Naive B cell (primary cell): ENCODE measurements at regions not wholly inside any gene's neighbourhood (a gene's known extent, or its start where the extent isn't known, plus 50 kb on each side); places are given as distances from the start of the nearest gene placed in this dataset.
A peak's percentile ranks its signal among the peaks of the same experiment; 100 is the strongest.

Experiments used
- ATAC-seq, 2 donors: fragments of 150-1000 bp; cut with Tn5 transposase; 2 replicates each; pipeline ENCODE4 v1.10.0; 2021; ENCODE audit warnings: low read depth in 2 of 2, mild to moderate bottlenecking in 2 of 2, moderate library complexity in 2 of 2
- DNase-seq: peaks from one replicate; pipeline ENCODE4 v3.0.0; 2022
- H3K27ac Mint-ChIP-seq, 6 donors: one replicate each; pipeline ENCODE4 v1.8.0; 2020 to 2022; ENCODE audit warnings: mild to moderate bottlenecking in 6 of 6, mixed read lengths in 6 of 6, moderate library complexity in 5 of 6, inconsistent platforms in 2 of 6
- H3K27me3 Mint-ChIP-seq, 3 donors: one replicate each; pipeline ENCODE4 v1.8.0; 2021 to 2022; ENCODE audit warnings: mixed read lengths in 3 of 3, mild to moderate bottlenecking in 1 of 3
- H3K36me3 Mint-ChIP-seq, 2 donors: one replicate each; pipeline ENCODE4 v1.8.0; 2020 to 2022; ENCODE audit warnings: mixed read lengths in 2 of 2, inconsistent platforms in 1 of 2, mild to moderate bottlenecking in 1 of 2
- H3K4me1 Mint-ChIP-seq, 3 donors: one replicate each; pipeline ENCODE4 v1.8.0; 2020 to 2022; ENCODE audit warnings: mixed read lengths in 3 of 3, inconsistent platforms in 1 of 3, mild to moderate bottlenecking in 1 of 3, moderate library complexity in 1 of 3
- H3K4me3 Mint-ChIP-seq, 8 donors: one replicate each; pipeline ENCODE4 v1.8.0; 2020 to 2022; ENCODE audit warnings: mild to moderate bottlenecking in 8 of 8, mixed read lengths in 8 of 8, moderate library complexity in 8 of 8, inconsistent platforms in 2 of 8
- H3K9me3 Mint-ChIP-seq, 7 donors: one replicate each; pipeline ENCODE4 v1.8.0; 2020 to 2022; ENCODE audit warnings: mixed read lengths in 7 of 7, mild to moderate bottlenecking in 5 of 7, inconsistent platforms in 2 of 7, moderate library complexity in 1 of 7

GRCh38 chr9:126156898-126157297 is 169.7 kb upstream of the MVB12B start:
- Mint-ChIP-seq H3K4me3 (no peak overlapping the region), H3K36me3 (no peaks in the 10 kb centered on the region), H3K27me3 (peaks cover 14 to 30% (median 16%) of the 10 kb centered on the region in 3 donors), H3K4me1 (no peaks in the 10 kb centered on the region), H3K27ac (peak overlapping the region in 1 of 6 donors; percentile 11), H3K9me3 (peaks cover 0 to 5% (median 0%) of the 10 kb centered on the region in 7 donors)
- DNase-seq (no peak), ATAC-seq (no peak)

GRCh38 chr9:126157423-126157822 is 169.2 kb upstream of the MVB12B start:
- Mint-ChIP-seq H3K4me3 (no peak overlapping the region), H3K4me1 (no peaks in the 10 kb centered on the region), H3K27me3 (peaks cover 14 to 30% (median 16%) of the 10 kb centered on the region in 3 donors), H3K9me3 (peaks cover 0 to 5% (median 0%) of the 10 kb centered on the region in 7 donors), H3K36me3 (no peaks in the 10 kb centered on the region), H3K27ac (no peak overlapping the region)
- no peak for ATAC-seq
- no peak for DNase-seq

- no peak for ATAC-seq
- Mint-ChIP-seq H3K9me3 (peaks cover 0 to 5% (median 0%) of the 10 kb centered on the region in 7 donors), H3K27ac (no peak overlapping the region), H3K36me3 (no peaks in the 10 kb centered on the region), H3K4me3 (peak overlapping the region in 1 of 8 donors; percentile 19), H3K4me1 (no peaks in the 10 kb centered on the region), H3K27me3 (peaks cover 10 to 29% (median 15%) of the 10 kb centered on the region in 3 donors)
- no peak for DNase-seq
Measured at GRCh38 chr9:126157826-126158587, 168.6 kb upstream of the MVB12B start.

- Mint-ChIP-seq H3K27ac (no peak overlapping the region), H3K4me1 (peaks cover 0 to 2% (median 0%) of the 10 kb centered on the region in 3 donors), H3K4me3 (no peak overlapping the region), H3K36me3 (no peaks in the 10 kb centered on the region), H3K9me3 (no peaks in the 10 kb centered on the region), H3K27me3 (peaks cover 4 to 21% (median 9%) of the 10 kb centered on the region in 3 donors)
- ATAC-seq (no peak), DNase-seq (no peak)
Measured at GRCh38 chr9:126158588-126159429, 167.8 kb upstream of the MVB12B start.

GRCh38 chr9:126159430-126160060 is 167.1 kb upstream of the MVB12B start:
- Mint-ChIP-seq H3K27ac (no peak overlapping the region), H3K4me1 (peaks cover 0 to 4% (median 0%) of the 10 kb centered on the region in 3 donors)
- ATAC-seq, result no peak

GRCh38 chr9:126160067-126160853 is 166.4 kb upstream of the MVB12B start:
- H3K9me3 Mint-ChIP-seq, result no peaks in the 10 kb centered on the region
- peaks cover 4 to 25% (median 12%) of the 10 kb centered on the region in 3 donors for H3K27me3 Mint-ChIP-seq
- peaks cover 0 to 4% (median 3%) of the 10 kb centered on the region in 3 donors for H3K4me1 Mint-ChIP-seq
- H3K27ac Mint-ChIP-seq, result peak overlapping the region in 1 of 6 donors; percentile 53
- DNase-seq (no peak), ATAC-seq (no peak)
- H3K36me3 Mint-ChIP-seq, result no peaks in the 10 kb centered on the region
- peak overlapping the region in 1 of 8 donors; percentile 6 for H3K4me3 Mint-ChIP-seq

More at GRCh38 chr9:126159430-126160060, 167.1 kb upstream of the MVB12B start:
- Mint-ChIP-seq H3K27me3 (peaks cover 4 to 20% (median 9%) of the 10 kb centered on the region in 3 donors), H3K36me3 (no peaks in the 10 kb centered on the region), H3K4me3 (no peak overlapping the region), H3K9me3 (no peaks in the 10 kb centered on the region)
- no peak for DNase-seq

- Mint-ChIP-seq H3K36me3 (no peaks in the 10 kb centered on the region), H3K27me3 (peaks cover 4 to 30% (median 15%) of the 10 kb centered on the region in 3 donors), H3K9me3 (no peaks in the 10 kb centered on the region), H3K4me1 (peaks cover 0 to 4% (median 4%) of the 10 kb centered on the region in 3 donors), H3K4me3 (peak overlapping the region in 1 of 8 donors; percentile 6), H3K27ac (peak overlapping the region in 2 of 6 donors; percentile 38 to 56)
- ATAC-seq (no peak), DNase-seq (no peak)
Measured at GRCh38 chr9:126160854-126161329, 165.7 kb upstream of the MVB12B start.

- no peak for ATAC-seq
- H3K9me3 Mint-ChIP-seq, result no peaks in the 10 kb centered on the region
- no peak overlapping the region for H3K27ac Mint-ChIP-seq
- no peak for DNase-seq
- H3K27me3 Mint-ChIP-seq, result peaks cover 20 to 31% (median 27%) of the 10 kb centered on the region in 3 donors
- peaks cover 0 to 4% (median 4%) of the 10 kb centered on the region in 3 donors for H3K4me1 Mint-ChIP-seq
- no peaks in the 10 kb centered on the region for H3K36me3 Mint-ChIP-seq
- no peak overlapping the region for H3K4me3 Mint-ChIP-seq
Measured at GRCh38 chr9:126162611-126163381, 163.8 kb upstream of the MVB12B start.

GRCh38 chr9:126164796-126165525 is 161.7 kb upstream of the MVB12B start:
- H3K4me3 Mint-ChIP-seq, result peak overlapping the region in 1 of 8 donors; percentile 35
- H3K27ac Mint-ChIP-seq, result peak overlapping the region in 1 of 6 donors; percentile 49
- peaks cover 0 to 4% (median 4%) of the 10 kb centered on the region in 3 donors for H3K4me1 Mint-ChIP-seq
- DNase-seq (no peak), ATAC-seq (no peak)
- H3K36me3 Mint-ChIP-seq, result peaks cover 0 to 6% of the 10 kb centered on the region in 2 donors
- H3K9me3 Mint-ChIP-seq, result no peaks in the 10 kb centered on the region
- H3K27me3 Mint-ChIP-seq, result peaks cover 28 to 35% (median 29%) of the 10 kb centered on the region in 3 donors

- no peak overlapping the region for H3K27ac Mint-ChIP-seq
- DNase-seq, result no peak
- ATAC-seq, result no peak
- H3K36me3 Mint-ChIP-seq, result peaks cover 0 to 9% of the 10 kb centered on the region in 2 donors
- peaks cover 0 to 4% (median 4%) of the 10 kb centered on the region in 3 donors for H3K4me1 Mint-ChIP-seq
- no peak overlapping the region for H3K4me3 Mint-ChIP-seq
- H3K27me3 Mint-ChIP-seq, result peaks cover 28 to 42% (median 37%) of the 10 kb centered on the region in 3 donors
- no peaks in the 10 kb centered on the region for H3K9me3 Mint-ChIP-seq
Measured at GRCh38 chr9:126165755-126166154, 160.9 kb upstream of the MVB12B start.

- DNase-seq (no peak), ATAC-seq (no peak)
- no peak overlapping the region for H3K27ac Mint-ChIP-seq
- peaks cover 28 to 42% (median 37%) of the 10 kb centered on the region in 3 donors for H3K27me3 Mint-ChIP-seq
- peaks cover 0 to 4% (median 4%) of the 10 kb centered on the region in 3 donors for H3K4me1 Mint-ChIP-seq
- H3K36me3 Mint-ChIP-seq, result peaks cover 0 to 9% of the 10 kb centered on the region in 2 donors
- no peaks in the 10 kb centered on the region for H3K9me3 Mint-ChIP-seq
- no peak overlapping the region for H3K4me3 Mint-ChIP-seq
Measured at GRCh38 chr9:126166291-126166690, 160.3 kb upstream of the MVB12B start.
